SKM-1 (cell line): ENCODE measurements at regions not wholly inside any gene's neighbourhood (a gene's known extent, or its start where the extent isn't known, plus 50 kb on each side); places are given as distances from the start of the nearest gene placed in this dataset.

Experiments
- DNase-seq: peaks from one replicate; lab custom pipeline; 2025; ENCODE audit not compliant: unreplicated experiment; lab: John Stamatoyannopoulos, UW

GRCh38 chr6:148652205-148652604 is 94.6 kb upstream of the UST start:
- DNase-seq = no peak

GRCh38 chr6:148653138-148653776 is 93.6 kb upstream of the UST start:
- DNase-seq = no peak

GRCh38 chr6:148657048-148657447 is 89.8 kb upstream of the UST start:
- peak; percentile 31 for DNase-seq

- DNase-seq = no peak
Observed at GRCh38 chr6:148658681-148659430, 88.0 kb upstream of the UST start.

- no peak for DNase-seq
Observed at GRCh38 chr6:148667395-148667794, 79.4 kb upstream of the UST start.

- DNase-seq = no peak
Observed at GRCh38 chr6:148671085-148671484, 75.7 kb upstream of the UST start.

- DNase-seq = no peak
Observed at GRCh38 chr6:148671952-148672351, 74.9 kb upstream of the UST start.

GRCh38 chr6:148674306-148674705 is 72.5 kb upstream of the UST start:
- no peak for DNase-seq

- DNase-seq = peak; percentile 81
Observed at GRCh38 chr6:148677594-148678476, 69.0 kb upstream of the UST start.

GRCh38 chr6:148678682-148679081 is 68.1 kb upstream of the UST start:
- no peak for DNase-seq

GRCh38 chr6:148681666-148682065 is 65.2 kb upstream of the UST start:
- DNase-seq = no peak

GRCh38 chr6:148682252-148682651 is 64.6 kb upstream of the UST start:
- DNase-seq = no peak

GRCh38 chr6:148682990-148683389 is 63.8 kb upstream of the UST start:
- DNase-seq = peak; percentile 99

- DNase-seq = no peak
Observed at GRCh38 chr6:148689168-148689567, 57.7 kb upstream of the UST start.

GRCh38 chr6:148693882-148694484 is 52.8 kb upstream of the UST start:
- peak; percentile 47 for DNase-seq
